ENCODE measurements at regions not wholly inside any gene's neighbourhood (a gene's known extent, or its start where the extent isn't known, plus 50 kb on each side); places are given as distances from the start of the nearest gene placed in this dataset.

- TF ChIP-seq, protein P1, sequence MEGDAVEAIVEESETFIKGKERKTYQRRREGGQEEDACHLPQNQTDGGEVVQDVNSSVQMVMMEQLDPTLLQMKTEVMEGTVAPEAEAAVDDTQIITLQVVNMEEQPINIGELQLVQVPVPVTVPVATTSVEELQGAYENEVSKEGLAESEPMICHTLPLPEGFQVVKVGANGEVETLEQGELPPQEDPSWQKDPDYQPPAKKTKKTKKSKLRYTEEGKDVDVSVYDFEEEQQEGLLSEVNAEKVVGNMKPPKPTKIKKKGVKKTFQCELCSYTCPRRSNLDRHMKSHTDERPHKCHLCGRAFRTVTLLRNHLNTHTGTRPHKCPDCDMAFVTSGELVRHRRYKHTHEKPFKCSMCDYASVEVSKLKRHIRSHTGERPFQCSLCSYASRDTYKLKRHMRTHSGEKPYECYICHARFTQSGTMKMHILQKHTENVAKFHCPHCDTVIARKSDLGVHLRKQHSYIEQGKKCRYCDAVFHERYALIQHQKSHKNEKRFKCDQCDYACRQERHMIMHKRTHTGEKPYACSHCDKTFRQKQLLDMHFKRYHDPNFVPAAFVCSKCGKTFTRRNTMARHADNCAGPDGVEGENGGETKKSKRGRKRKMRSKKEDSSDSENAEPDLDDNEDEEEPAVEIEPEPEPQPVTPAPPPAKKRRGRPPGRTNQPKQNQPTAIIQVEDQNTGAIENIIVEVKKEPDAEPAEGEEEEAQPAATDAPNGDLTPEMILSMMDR (IDR thresholded peaks at IDR 0.05; ENCODE audit: low read depth, low read length): no peak
- TF ChIP-seq EZH2phosphoT487 (IDR thresholded peaks at IDR 0.05; ENCODE audit: low read depth): no peak
Observed at GRCh38 chr13:97101912-97102708, 107.8 kb upstream of the OXGR1 start.
